SIG-M5 (cell line): ENCODE measurements at regions not wholly inside any gene's neighbourhood (a gene's known extent, or its start where the extent isn't known, plus 50 kb on each side); places are given as distances from the start of the nearest gene placed in this dataset.

Source experiments
- DNase-seq: peaks from one replicate; lab custom pipeline; 2025; lab: John Stamatoyannopoulos, UW

GRCh38 chr14:83455561-83455960 is 1921.9 kb upstream of the SEL1L start:
- DNase-seq: no peak

GRCh38 chr14:83461521-83461920 is 1927.9 kb upstream of the SEL1L start:
- DNase-seq: no peak

DNA sequence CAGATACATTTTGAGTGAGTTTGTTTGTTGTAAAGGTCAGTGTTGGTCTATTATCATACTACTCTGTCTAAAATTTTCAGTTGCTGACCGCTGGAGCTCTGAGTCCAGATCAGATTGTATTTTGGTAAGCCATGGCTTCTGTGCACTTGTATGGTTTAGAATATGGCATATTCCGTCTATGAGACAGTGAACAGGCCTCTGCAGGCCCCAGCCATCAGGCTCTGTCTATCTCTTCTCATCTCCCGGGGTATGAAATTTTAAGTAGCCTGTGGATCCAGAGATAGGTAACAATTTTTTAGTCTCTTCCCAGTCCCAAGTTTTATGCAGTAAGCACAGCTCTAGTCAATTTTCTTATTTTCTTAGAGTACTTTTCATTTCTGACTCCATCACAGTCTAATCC is 1929.1 kb upstream of the SEL1L start:
- DNase-seq: no peak

DNA sequence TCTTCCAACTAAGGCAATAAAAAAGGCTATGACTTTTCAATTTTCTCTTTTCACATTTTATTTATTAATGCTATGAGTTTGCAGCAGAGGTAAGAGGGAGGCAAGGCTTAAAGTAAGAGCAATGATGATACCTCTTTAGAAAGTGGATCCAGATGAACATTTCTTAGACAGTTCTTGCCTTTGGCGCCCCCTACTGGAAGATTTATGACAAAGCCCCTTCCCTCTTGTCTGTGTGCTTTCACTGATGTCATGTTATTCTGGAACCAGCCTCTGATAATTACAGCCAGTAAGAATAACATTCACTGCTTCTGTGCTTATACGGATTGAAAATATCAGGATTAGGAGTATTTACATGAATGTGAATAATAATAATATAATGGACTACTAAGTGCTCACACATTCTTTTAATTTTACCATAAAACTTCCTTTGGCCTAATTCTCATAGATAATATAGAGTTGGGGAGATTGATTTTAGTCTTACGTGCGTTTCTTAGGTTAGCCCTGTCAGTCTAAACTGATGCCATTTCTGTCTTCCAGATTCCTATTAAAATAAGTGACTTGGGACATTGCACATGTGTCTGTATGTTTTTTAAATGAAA is 1929.9 kb upstream of the SEL1L start:
- DNase-seq: peak; percentile 12

- DNase-seq: no peak
These were observed 1934.2 kb upstream of the SEL1L start for GRCh38 chr14:83467811-83468210.

GRCh38 chr14:83470466-83470865 is 1936.8 kb upstream of the SEL1L start:
- DNase-seq: peak; percentile 15

DNA sequence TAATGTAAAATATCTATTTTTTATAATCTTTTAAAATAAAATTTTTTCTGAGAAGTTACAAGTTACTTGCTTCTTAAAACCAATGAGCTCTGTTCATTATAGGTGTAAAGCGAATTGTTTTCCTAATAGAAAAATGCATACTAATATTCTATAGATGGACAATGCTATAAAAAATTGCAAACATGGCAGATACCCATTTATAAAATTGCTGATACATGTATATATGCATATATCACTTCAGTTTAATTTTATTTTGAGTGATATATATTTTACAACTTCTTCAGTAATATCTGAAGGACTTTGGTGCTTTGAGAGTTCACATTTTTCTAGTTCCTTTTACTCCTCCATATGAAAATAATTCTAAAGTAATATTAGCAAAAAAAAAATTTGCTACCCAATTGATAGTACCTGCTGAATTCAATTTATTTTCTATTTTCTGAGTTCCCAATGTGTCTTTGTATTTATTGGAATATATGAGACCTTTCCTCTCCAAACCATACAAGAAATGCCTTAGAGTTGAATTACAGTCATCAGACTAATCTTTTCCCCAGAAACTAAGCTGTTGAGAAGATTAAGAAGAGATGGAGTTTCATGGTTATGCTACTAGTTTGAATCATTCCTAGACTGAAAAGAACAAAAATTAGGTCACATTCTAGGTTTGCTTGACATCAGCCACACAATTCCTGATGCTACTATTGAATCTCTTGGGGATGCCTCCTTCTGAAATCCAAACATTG is 1937.5 kb upstream of the SEL1L start:
- no peak for DNase-seq

- no peak for DNase-seq
These were observed 1940.0 kb upstream of the SEL1L start for GRCh38 chr14:83473416-83474235.

GRCh38 chr14:83478741-83479140 is 1945.1 kb upstream of the SEL1L start:
- no peak for DNase-seq

- DNase-seq: no peak
These were observed 1949.4 kb upstream of the SEL1L start for GRCh38 chr14:83483063-83483462.

GRCh38 chr14:83485591-83485990 is 1951.9 kb upstream of the SEL1L start:
- DNase-seq: no peak

DNA sequence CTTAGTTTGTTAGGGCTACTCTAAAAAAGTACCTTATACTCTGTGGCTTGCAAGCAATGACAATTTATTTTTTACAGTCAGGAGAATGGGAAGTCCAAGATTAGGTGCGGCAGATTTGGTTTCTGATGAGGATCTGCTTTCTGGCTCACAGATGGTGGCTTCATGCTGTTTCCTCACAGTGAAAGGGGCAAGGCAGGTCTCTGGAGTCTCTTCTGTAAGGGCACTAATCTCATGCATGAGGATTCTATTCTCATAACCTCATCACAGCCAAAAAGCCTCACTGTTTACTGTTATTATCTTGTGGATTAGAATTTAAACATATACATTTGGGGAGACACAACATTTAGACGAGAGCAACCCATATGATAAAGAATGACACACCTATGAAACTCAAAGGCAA is 1957.4 kb upstream of the SEL1L start:
- DNase-seq: no peak

DNA sequence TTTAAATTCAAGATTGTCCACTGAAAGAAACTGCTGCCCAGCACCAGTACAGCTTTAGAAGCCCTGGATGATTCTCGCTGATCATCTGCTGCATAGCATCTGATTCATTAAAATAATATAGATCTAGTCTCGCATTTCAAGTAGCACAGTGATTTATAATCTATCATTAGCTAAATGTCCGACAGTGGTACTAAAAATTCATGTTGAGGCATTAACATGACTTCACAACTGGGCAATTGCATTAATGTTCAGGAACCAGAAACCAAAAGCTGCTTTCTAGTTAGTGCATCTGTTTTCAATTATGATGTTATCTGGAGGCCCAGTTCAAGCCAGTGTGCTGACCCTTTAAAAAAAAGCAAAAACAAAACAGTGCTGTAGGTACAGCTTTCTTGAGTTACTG is 1987.2 kb upstream of the SEL1L start:
- DNase-seq: no peak

- DNase-seq: no peak
These were observed 1995.9 kb upstream of the SEL1L start for GRCh38 chr14:83529531-83529930.

GRCh38 chr14:83533734-83534133 is 1996.2 kb upstream of the FLRT2 start:
- DNase-seq: no peak

GRCh38 chr14:83534995-83535394 is 1994.9 kb upstream of the FLRT2 start:
- no peak for DNase-seq

- DNase-seq: no peak
These were observed 1994.5 kb upstream of the FLRT2 start for GRCh38 chr14:83535444-83535843.

DNA sequence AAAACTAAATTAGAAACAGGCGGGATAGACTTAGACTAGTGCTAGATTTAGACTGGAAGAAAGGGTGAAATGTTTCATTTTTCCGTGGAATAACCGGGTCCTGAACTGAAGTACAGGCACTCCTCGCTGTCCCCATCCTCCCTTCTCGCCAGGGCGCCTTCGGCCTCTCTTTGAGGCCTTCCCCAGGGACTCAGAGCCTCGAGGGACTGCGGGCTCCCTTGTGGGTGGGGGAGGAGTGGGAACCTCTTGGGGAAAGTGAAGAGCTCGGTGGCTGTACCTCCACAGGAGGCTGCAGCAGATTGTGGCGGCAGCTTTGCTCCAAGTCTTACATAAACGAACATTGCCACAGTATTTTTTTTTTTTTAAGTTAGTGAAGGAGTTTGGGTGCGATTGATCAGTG is 1988.8 kb upstream of the FLRT2 start:
- DNase-seq: no peak

GRCh38 chr14:83548061-83548839 is 1981.7 kb upstream of the FLRT2 start:
- DNase-seq: no peak

- DNase-seq: no peak
These were observed 1973.9 kb upstream of the FLRT2 start for GRCh38 chr14:83556065-83556464.

- DNase-seq: no peak
These were observed 1973.0 kb upstream of the FLRT2 start for GRCh38 chr14:83556746-83557453.

- no peak for DNase-seq
These were observed 1971.0 kb upstream of the FLRT2 start for GRCh38 chr14:83558946-83559345.
